SK-N-SH treated with all-trans-retinoic acid at 6 μM for 48 hours (cell line): ENCODE measurements at regions not wholly inside any gene's neighbourhood (a gene's known extent, or its start where the extent isn't known, plus 50 kb on each side); places are given as distances from the start of the nearest gene placed in this dataset.

Experiments
- ARNTL ChIP-seq: fragments of 450-650 bp; formaldehyde crosslinking; IDR thresholded peaks from 2 replicates; pipeline ENCODE4 v1.5.0; 2020; ENCODE audit warnings: low read depth, mild to moderate bottlenecking, moderate library complexity, borderline replicate concordance
- CSRNP3 ChIP-seq: fragments of 250-450 bp; sonication (Bioruptor Pico); IDR thresholded peaks from 2 replicates; pipeline ENCODE4 v1.5.1; 2021; ENCODE audit warnings: mild to moderate bottlenecking, moderate library complexity
- ESRRG ChIP-seq: fragments of 250-450 bp; sonication (Bioruptor Pico); IDR thresholded peaks from 2 replicates; pipeline ENCODE4 v1.6.1; 2021; ENCODE audit warnings: mild to moderate bottlenecking
- OSR1 ChIP-seq: fragments of 250-450 bp; sonication (Bioruptor Pico); IDR thresholded peaks from 2 replicates; pipeline ENCODE4 v1.8.0; 2022; ENCODE audit warnings: moderate library complexity, mild to moderate bottlenecking, inconsistent platforms
- PATZ1 ChIP-seq: fragments of 250-450 bp; sonication (Bioruptor Pico); IDR thresholded peaks from 2 replicates; pipeline ENCODE4 v1.8.0; 2020; ENCODE audit warnings: mild to moderate bottlenecking, moderate library complexity, borderline replicate concordance
- RARB ChIP-seq: fragments of 250-450 bp; sonication (Bioruptor Pico); IDR thresholded peaks from 2 replicates; pipeline ENCODE4 v1.8.0; 2021; ENCODE audit warnings: mild to moderate bottlenecking, moderate library complexity
- ZC3H10 ChIP-seq: fragments of 250-450 bp; sonication (Bioruptor Pico); IDR thresholded peaks from 2 replicates; pipeline ENCODE4 v1.5.1; 2021; ENCODE audit warnings: mild to moderate bottlenecking, moderate library complexity
- ZFP3 ChIP-seq: fragments of 250-450 bp; sonication (Bioruptor Pico); IDR thresholded peaks from 2 replicates; pipeline ENCODE4 v1.5.0; 2020; ENCODE audit warnings: mild to moderate bottlenecking, moderate library complexity
- ZFP30 ChIP-seq: fragments of 450-650 bp; formaldehyde crosslinking; IDR thresholded peaks from 2 replicates; pipeline ENCODE4 v1.5.0; 2022; ENCODE audit warnings: mild to moderate bottlenecking, moderate library complexity
- ZNF70 ChIP-seq: fragments of 450-650 bp; formaldehyde crosslinking; IDR thresholded peaks from 2 replicates; pipeline ENCODE4 v1.5.0; 2020; ENCODE audit warnings: mild to moderate bottlenecking, moderate library complexity

- TF ChIP-seq ARNTL (CRISPR knock-in tag) (no peak), RARB (CRISPR knock-in tag) (no peak), OSR1 (no peak), CSRNP3 (CRISPR knock-in tag) (no peak), ZFP30 (CRISPR knock-in tag) (no peak), ZNF70 (CRISPR knock-in tag) (no peak), ZFP3 (no peak), PATZ1 (no peak), ESRRG (CRISPR knock-in tag) (no peak), ZC3H10 (no peak)
Measured at GRCh38 chr2:226306969-226307368, 492.7 kb downstream of the IRS1 start.
